Mucosa of descending colon (tissue), 3 donors: ENCODE measurements at regions not wholly inside any gene's neighbourhood (a gene's known extent, or its start where the extent isn't known, plus 50 kb on each side); places are given as distances from the start of the nearest gene placed in this dataset.

Experiments
- ATAC-seq: fragments of 200-7000 bp; cut with Tn5 transposase; one replicate; pipeline ENCODE4 v1.9.1; 2020; ENCODE audit warnings: mild to moderate bottlenecking, moderate library complexity
- DNase-seq, 3 donors: peaks; one replicate each; pipeline ENCODE4 v3.0.0-alpha.2; 2020
- H3K36me3 ChIP-seq: fragments of 200-600 bp; one replicate; pipeline ENCODE4 v1.8.0; 2021; ENCODE audit warnings: low read depth, mild to moderate bottlenecking
- H3K4me1 ChIP-seq: fragments of 200-600 bp; one replicate; pipeline ENCODE4 v1.8.0; 2021; ENCODE audit warnings: low read depth, mild to moderate bottlenecking
- H3K4me3 ChIP-seq: fragments of 200-600 bp; one replicate; pipeline ENCODE4 v1.8.0; 2021; ENCODE audit warnings: mild to moderate bottlenecking
- H3K9me3 ChIP-seq: fragments of 200-600 bp; one replicate; pipeline ENCODE4 v1.8.0; 2021; ENCODE audit warnings: mild to moderate bottlenecking
- intact Hi-C, 2 donors: fragments of 100-400 bp; cut with DNase I in 1 of 2; cut with micrococcal nuclease in 1 of 2; formaldehyde crosslinking; loops; one replicate each; pipeline versions ENCODE4 v1.11.0 to v1.11.1; 2022; cut with DNase I, micrococcal nuclease
- TF ChIP-seq, protein P1 (sequence below): fragments of 200-600 bp; IDR thresholded peaks from one replicate; pipeline ENCODE4 v1.8.0; 2022; ENCODE audit warnings: antibody characterized with exemption, mild to moderate bottlenecking
- donor health status: DM: no; HTN: no; CAD: no; lungs with moderate emphysema.
- donor health status: DM: no; HTN: no; CAD: no.
- donor health status: DM: no; HTN: yes; CAD: no.

DNA sequence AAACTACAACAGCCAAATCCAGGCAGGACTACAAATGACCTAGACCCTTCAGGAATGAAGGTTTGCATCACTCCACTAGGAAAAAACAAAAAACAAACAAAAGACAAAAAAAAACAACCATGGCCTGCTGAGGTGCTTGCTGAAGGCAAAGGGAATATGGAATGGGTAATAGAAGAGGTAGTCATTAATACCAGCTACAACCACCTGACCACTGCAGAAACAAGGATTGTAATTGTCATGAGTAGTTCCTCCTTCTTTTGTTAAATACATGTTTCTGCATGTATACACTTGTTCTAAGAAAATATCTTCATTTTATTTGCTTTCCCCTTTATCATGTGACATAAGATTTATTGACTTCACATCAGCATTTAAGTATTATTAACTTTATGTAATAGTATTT, 409.8 kb upstream of the GRID2 start:
- DNase-seq (no peak), ATAC-seq (no peak)
- intact Hi-C loops: no loop called here
- no peak overlapping the region for H3K4me3 ChIP-seq
- no peaks in the 10 kb centered on the region for H3K9me3 ChIP-seq
- TF ChIP-seq, protein P1, sequence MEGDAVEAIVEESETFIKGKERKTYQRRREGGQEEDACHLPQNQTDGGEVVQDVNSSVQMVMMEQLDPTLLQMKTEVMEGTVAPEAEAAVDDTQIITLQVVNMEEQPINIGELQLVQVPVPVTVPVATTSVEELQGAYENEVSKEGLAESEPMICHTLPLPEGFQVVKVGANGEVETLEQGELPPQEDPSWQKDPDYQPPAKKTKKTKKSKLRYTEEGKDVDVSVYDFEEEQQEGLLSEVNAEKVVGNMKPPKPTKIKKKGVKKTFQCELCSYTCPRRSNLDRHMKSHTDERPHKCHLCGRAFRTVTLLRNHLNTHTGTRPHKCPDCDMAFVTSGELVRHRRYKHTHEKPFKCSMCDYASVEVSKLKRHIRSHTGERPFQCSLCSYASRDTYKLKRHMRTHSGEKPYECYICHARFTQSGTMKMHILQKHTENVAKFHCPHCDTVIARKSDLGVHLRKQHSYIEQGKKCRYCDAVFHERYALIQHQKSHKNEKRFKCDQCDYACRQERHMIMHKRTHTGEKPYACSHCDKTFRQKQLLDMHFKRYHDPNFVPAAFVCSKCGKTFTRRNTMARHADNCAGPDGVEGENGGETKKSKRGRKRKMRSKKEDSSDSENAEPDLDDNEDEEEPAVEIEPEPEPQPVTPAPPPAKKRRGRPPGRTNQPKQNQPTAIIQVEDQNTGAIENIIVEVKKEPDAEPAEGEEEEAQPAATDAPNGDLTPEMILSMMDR: no peak
- H3K36me3 ChIP-seq: no peaks in the 10 kb centered on the region
- H3K4me1 ChIP-seq: no peaks in the 10 kb centered on the region

DNA sequence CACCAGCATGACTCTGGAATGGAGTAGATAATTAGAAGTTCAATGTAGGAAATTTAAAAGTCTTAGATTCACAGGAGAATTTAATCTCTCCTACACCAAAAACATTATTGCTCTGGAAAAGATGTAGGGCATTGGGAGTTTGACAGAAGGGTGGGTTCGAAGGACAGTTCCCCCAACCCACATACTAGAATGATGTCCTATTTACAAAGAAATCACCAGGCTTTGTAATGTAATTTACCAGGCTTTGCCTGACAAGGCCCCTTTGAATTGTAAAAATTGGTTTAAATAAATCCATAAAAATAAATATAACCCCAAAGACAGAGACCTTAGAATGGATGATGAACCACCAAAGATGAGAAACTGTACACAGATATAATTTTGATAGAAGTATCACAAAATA, 399.2 kb upstream of the GRID2 start:
- H3K9me3 ChIP-seq: no peaks in the 10 kb centered on the region
- TF ChIP-seq, protein P1: no peak
- no peak for ATAC-seq
- intact Hi-C loops: no loop called here
- H3K4me1 ChIP-seq: no peaks in the 10 kb centered on the region
- no peaks in the 10 kb centered on the region for H3K36me3 ChIP-seq
- DNase-seq: no peak
- H3K4me3 ChIP-seq: no peak overlapping the region

DNA sequence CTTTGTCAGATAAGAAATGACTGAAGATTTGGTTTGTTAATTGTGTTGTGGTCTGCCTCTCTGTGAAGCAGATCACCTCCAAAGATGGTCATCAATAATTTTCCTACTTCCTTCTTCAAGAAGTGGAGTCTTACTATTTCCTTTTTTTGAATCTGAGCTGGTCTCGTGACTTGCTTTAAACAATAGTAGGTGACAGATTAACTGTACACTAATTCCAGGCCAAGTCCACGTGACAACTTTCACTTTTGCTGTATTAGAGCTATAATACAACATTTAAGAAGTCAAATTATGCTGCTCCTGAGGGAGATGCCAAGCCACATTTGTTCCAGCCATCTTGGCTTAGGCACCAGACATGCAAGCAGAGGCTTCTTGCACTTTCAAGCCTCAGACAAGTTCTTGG, 393.8 kb upstream of the GRID2 start:
- TF ChIP-seq, protein P1: no peak
- Histone ChIP-seq H3K4me3 (no peak overlapping the region), H3K9me3 (no peaks in the 10 kb centered on the region), H3K4me1 (no peaks in the 10 kb centered on the region), H3K36me3 (no peaks in the 10 kb centered on the region)
- DNase-seq: no peak
- intact Hi-C loops: no loop called here
- no peak for ATAC-seq

DNA sequence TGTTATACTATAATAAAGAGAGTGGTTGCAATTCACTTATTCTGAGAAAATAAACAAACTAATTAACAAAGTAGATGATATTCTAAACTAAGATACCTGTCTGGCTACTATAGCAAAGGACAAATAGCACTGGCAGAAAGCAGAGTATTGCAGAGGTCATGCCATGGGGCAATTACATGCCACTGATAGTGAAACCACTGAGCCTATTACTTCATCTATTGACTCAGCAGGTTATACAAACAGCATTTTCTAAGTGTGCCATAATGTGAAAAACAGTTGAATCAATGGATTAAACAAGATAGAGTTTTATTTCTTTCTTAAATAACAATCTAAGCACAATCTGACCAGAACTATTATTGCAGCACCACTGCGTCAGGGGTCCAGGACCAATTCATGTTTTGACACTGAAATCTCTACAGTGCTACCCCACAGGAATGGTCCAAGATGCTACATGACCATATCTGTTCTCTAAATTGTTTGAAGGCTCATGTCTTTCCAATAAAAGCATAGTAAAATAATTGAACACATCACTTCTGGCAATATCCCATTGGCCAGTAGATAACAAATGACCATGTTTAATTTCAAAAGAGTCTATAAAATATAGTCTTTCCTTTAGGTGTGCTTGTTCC, 389.5 kb upstream of the GRID2 start:
- TF ChIP-seq, protein P1: no peak

DNA sequence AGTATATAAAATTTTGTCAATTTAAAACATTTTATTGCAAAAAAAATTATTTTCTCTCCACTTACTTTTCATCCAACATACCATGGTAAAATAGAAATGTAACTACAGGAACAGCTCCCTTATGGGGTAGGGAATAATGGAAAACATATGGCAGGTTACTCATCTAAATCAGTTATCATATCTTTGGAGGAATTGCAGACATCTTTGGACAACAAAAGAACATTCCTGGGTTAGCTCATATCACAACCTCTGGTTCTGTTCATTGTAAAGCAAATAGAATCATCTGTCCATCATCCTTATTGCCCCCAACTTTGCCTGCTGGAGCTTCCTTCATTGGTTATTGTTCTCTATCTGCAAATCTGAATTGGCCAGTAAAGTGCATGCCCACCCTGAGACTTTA, 387.5 kb upstream of the GRID2 start:
- Histone ChIP-seq H3K9me3 (no peaks in the 10 kb centered on the region), H3K4me3 (no peak overlapping the region), H3K36me3 (no peaks in the 10 kb centered on the region), H3K4me1 (no peaks in the 10 kb centered on the region)
- ATAC-seq (no peak), DNase-seq (no peak)
- TF ChIP-seq, protein P1: no peak
- intact Hi-C loops: no loop called here

More for the DNA sequence above, 389.5 kb upstream of the GRID2 start:
- no peaks in the 10 kb centered on the region for H3K36me3 ChIP-seq
- intact Hi-C loops: no loop called here
- no peak for DNase-seq
- H3K4me1 ChIP-seq: no peaks in the 10 kb centered on the region
- no peak for ATAC-seq
- H3K9me3 ChIP-seq: no peaks in the 10 kb centered on the region
- no peak overlapping the region for H3K4me3 ChIP-seq

DNA sequence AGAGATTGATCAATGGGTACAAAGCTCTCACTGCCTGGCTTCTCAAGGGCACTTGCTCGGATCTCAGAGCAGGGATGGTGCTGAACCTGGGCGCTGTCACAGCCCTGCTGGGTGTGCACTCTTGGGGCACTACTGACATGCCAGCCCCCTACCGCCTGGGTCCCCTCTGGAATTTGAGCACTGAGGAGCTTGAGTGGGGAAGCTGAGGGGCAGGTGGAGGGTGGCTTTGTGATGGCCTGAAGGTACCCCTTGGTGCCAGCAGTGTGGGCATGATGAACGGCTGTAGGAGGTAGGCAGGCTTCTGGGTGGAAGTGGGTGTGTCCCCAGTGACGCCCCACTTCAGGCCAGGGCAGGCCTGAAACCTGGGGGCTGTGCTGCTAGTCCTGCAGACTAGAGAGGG, 379.1 kb upstream of the GRID2 start:
- ATAC-seq (no peak), DNase-seq (no peak)
- Histone ChIP-seq H3K36me3 (no peaks in the 10 kb centered on the region), H3K4me1 (no peaks in the 10 kb centered on the region), H3K9me3 (no peaks in the 10 kb centered on the region), H3K4me3 (no peak overlapping the region)
- intact Hi-C loops: no loop called here
- TF ChIP-seq, protein P1: no peak
